Neuronal stem cell (in vitro differentiated cells): ENCODE measurements at regions not wholly inside any gene's neighbourhood (a gene's known extent, or its start where the extent isn't known, plus 50 kb on each side); places are given as distances from the start of the nearest gene placed in this dataset.
"Not testable (repeated sequence)": the region's sequence is repeated elsewhere in the genome, so short reads cannot be mapped to it uniquely, and the experiment has no call there.

Source experiments
- DNase-seq: peaks from one replicate; pipeline ENCODE4 v3.0.0-alpha.2; 2013; ENCODE audit warnings: low spot score
- H2AFZ ChIP-seq: one replicate; pipeline ENCODE4 v1.6.1; 2013; ENCODE audit warnings: mild to moderate bottlenecking, low read length, inconsistent platforms
- H2AK5ac ChIP-seq: 2 replicates; pipeline ENCODE4 v1.6.1; 2013; ENCODE audit warnings: low read depth, mild to moderate bottlenecking, inconsistent platforms, low read length, moderate library complexity, mixed read lengths
- H2BK120ac ChIP-seq: 2 replicates; pipeline ENCODE4 v1.6.1; 2013; ENCODE audit warnings: low read depth, mild to moderate bottlenecking, inconsistent platforms, low read length, moderate library complexity, mixed read lengths
- H2BK12ac ChIP-seq: one replicate; pipeline ENCODE4 v1.6.1; 2013; ENCODE audit warnings: low read length, inconsistent platforms
- H2BK15ac ChIP-seq: 2 replicates; pipeline ENCODE4 v1.6.1; 2013; ENCODE audit warnings: mild to moderate bottlenecking, low read length, inconsistent platforms, mixed read lengths
- H2BK5ac ChIP-seq: one replicate; pipeline ENCODE4 v1.6.1; 2013; ENCODE audit warnings: inconsistent platforms, mild to moderate bottlenecking, low read length, moderate library complexity
- H3K14ac ChIP-seq: one replicate; pipeline ENCODE4 v1.6.1; 2013; ENCODE audit warnings: low read length, inconsistent platforms
- H3K18ac ChIP-seq: 2 replicates; pipeline ENCODE4 v1.6.1; 2013; ENCODE audit warnings: low read length, inconsistent platforms
- H3K23ac ChIP-seq: 2 replicates; pipeline ENCODE4 v1.6.1; 2013; ENCODE audit warnings: low read depth, mild to moderate bottlenecking, mixed read lengths, low read length, inconsistent platforms; ENCODE audit not compliant: poor library complexity
- H3K27ac ChIP-seq: replicated peaks from 3 replicates; pipeline ENCODE4 v1.5.1; 2013; ENCODE audit warnings: low read length, inconsistent platforms
- H3K27me3 ChIP-seq, 3 experiments: 2 replicates each; pipeline ENCODE4 v1.6.1; 2013; ENCODE audit warnings: low read length in 3 of 3, mild to moderate bottlenecking in 2 of 3, inconsistent platforms in 1 of 3, low read depth in 1 of 3, mixed read lengths in 1 of 3, moderate library complexity in 1 of 3; ENCODE audit not compliant: control insufficient read depth in 3 of 3, insufficient read depth in 3 of 3
- H3K36me3 ChIP-seq, 2 donors: replicated peaks in 1 of 2; 2 replicates each; pipeline ENCODE4 v1.6.1; 2013; ENCODE audit warnings: low read length in 2 of 2; ENCODE audit not compliant: control insufficient read depth in 2 of 2, insufficient read depth in 2 of 2
- H3K4ac ChIP-seq: 2 replicates; pipeline ENCODE4 v1.6.1; 2013; ENCODE audit warnings: inconsistent platforms, mild to moderate bottlenecking, low read length, moderate library complexity
- H3K4me1 ChIP-seq, 2 donors: 1 replicate in 1 of 2; 2 replicates in 1 of 2; pipeline ENCODE4 v1.6.1; 2013; ENCODE audit warnings: low read length in 2 of 2, low read depth in 1 of 2; ENCODE audit not compliant: control insufficient read depth in 2 of 2, insufficient read depth in 1 of 2
- H3K4me2 ChIP-seq: one replicate; pipeline ENCODE4 v1.6.1; 2013; ENCODE audit warnings: mild to moderate bottlenecking, low read length, inconsistent platforms; ENCODE audit not compliant: insufficient read depth, poor library complexity, severe bottlenecking
- H3K4me3 ChIP-seq, 2 donors: 2 replicates each; pipeline ENCODE4 v1.5.1; 2013; ENCODE audit warnings: low read length in 2 of 2, mild to moderate bottlenecking in 2 of 2, inconsistent platforms in 1 of 2, moderate library complexity in 1 of 2
- H3K79me1 ChIP-seq: one replicate; pipeline ENCODE4 v1.6.1; 2013; ENCODE audit warnings: low read depth, mild to moderate bottlenecking, inconsistent platforms, low read length, moderate library complexity
- H3K9ac ChIP-seq: one replicate; pipeline ENCODE4 v1.6.1; 2013; ENCODE audit warnings: mild to moderate bottlenecking, low read depth, low read length, inconsistent platforms; ENCODE audit not compliant: poor library complexity
- H3K9me3 ChIP-seq, 2 donors: replicated peaks in 1 of 2; 2 replicates each; pipeline versions ENCODE3 to v1.6.1; 2013; ENCODE audit warnings: low read length in 2 of 2, mild to moderate bottlenecking in 2 of 2, inconsistent platforms in 1 of 2, low read depth in 1 of 2, mixed read lengths in 1 of 2, moderate library complexity in 1 of 2; ENCODE audit not compliant: control insufficient read depth in 2 of 2, insufficient read depth in 1 of 2
- H4K8ac ChIP-seq: one replicate; pipeline ENCODE4 v1.6.1; 2013; ENCODE audit warnings: low read depth, mild to moderate bottlenecking, inconsistent platforms, low read length, moderate library complexity
- H4K91ac ChIP-seq: one replicate; pipeline ENCODE4 v1.6.1; 2013; ENCODE audit warnings: low read length, low read depth, mild to moderate bottlenecking, inconsistent platforms; ENCODE audit not compliant: poor library complexity
- WGBS, 2 donors: extraction: QIAGEN DNeasy Blood & Tissue Kit; methylation state at CpG; one replicate each; pipeline ENCODE4 v1.1.7; 2013; ENCODE audit warnings: missing lambda C conversion rate in 2 of 2, mixed read lengths in 1 of 2; ENCODE audit not compliant: insufficient read length in 2 of 2, insufficient replicate concordance in 1 of 2; ENCODE audit errors: extremely low coverage in 2 of 2; 5-methylcytosine and 5-hydroxymethylcytosine counted together

- H3K9me3 ChIP-seq, result not testable (repeated sequence)
Measured at GRCh38 chr21:5244376-5244718, 5277.0 kb upstream of the TPTE start.

GRCh38 chr21:5244954-5245353 is 5276.4 kb upstream of the TPTE start:
- H3K4me3 ChIP-seq, H4K8ac ChIP-seq, H3K36me3 ChIP-seq, H3K14ac ChIP-seq, H4K91ac ChIP-seq, H3K18ac ChIP-seq, H3K9me3 ChIP-seq, H3K4ac ChIP-seq, H3K23ac ChIP-seq, H3K27ac ChIP-seq, H2BK5ac ChIP-seq, H2BK15ac ChIP-seq, H2AK5ac ChIP-seq, DNase-seq, H3K4me1 ChIP-seq, H3K4me2 ChIP-seq, H2BK120ac ChIP-seq, H3K79me1 ChIP-seq, H3K27me3 ChIP-seq, H2AFZ ChIP-seq, H3K9ac ChIP-seq, H2BK12ac ChIP-seq: not testable (repeated sequence)
- WGBS, 2 donors, result no CpG with 5 or more reads among the region's 7 CpGs

More at GRCh38 chr21:5244376-5244718, 5277.0 kb upstream of the TPTE start:
- H2BK15ac ChIP-seq, H3K4me2 ChIP-seq, H2AFZ ChIP-seq, H3K14ac ChIP-seq, H3K4me1 ChIP-seq, H4K8ac ChIP-seq, H3K79me1 ChIP-seq, H2BK120ac ChIP-seq, H3K36me3 ChIP-seq, H3K18ac ChIP-seq, H2AK5ac ChIP-seq, H4K91ac ChIP-seq, DNase-seq, H3K27me3 ChIP-seq, H2BK12ac ChIP-seq, H3K23ac ChIP-seq, H3K9ac ChIP-seq, H3K4ac ChIP-seq, H2BK5ac ChIP-seq, H3K4me3 ChIP-seq, H3K27ac ChIP-seq: not testable (repeated sequence)
- no CpG with 5 or more reads among the region's 3 CpGs for WGBS, 2 donors

GRCh38 chr21:5246416-5246815 is 5275.0 kb upstream of the TPTE start:
- H2BK120ac ChIP-seq, H3K4ac ChIP-seq, H2AFZ ChIP-seq, H2BK12ac ChIP-seq, H4K91ac ChIP-seq, H2AK5ac ChIP-seq, H2BK15ac ChIP-seq, H3K4me3 ChIP-seq, DNase-seq, H3K9ac ChIP-seq, H3K18ac ChIP-seq, H3K27me3 ChIP-seq, H3K14ac ChIP-seq, H3K27ac ChIP-seq, H3K4me2 ChIP-seq, H3K79me1 ChIP-seq, H3K9me3 ChIP-seq, H3K4me1 ChIP-seq, H3K36me3 ChIP-seq, H3K23ac ChIP-seq, H4K8ac ChIP-seq, H2BK5ac ChIP-seq: not testable (repeated sequence)
- WGBS, 2 donors, result no CpG with 5 or more reads among the region's 6 CpGs

GRCh38 chr21:5247399-5247798 is 5274.0 kb upstream of the TPTE start:
- not testable (repeated sequence) for H2BK120ac ChIP-seq, H3K18ac ChIP-seq, H4K8ac ChIP-seq, H3K23ac ChIP-seq, H2AFZ ChIP-seq, H3K14ac ChIP-seq, H3K4me1 ChIP-seq, H3K27ac ChIP-seq, DNase-seq, H3K4me2 ChIP-seq, H4K91ac ChIP-seq, H3K4me3 ChIP-seq, H3K9ac ChIP-seq, H3K36me3 ChIP-seq, H2AK5ac ChIP-seq, H2BK5ac ChIP-seq, H3K4ac ChIP-seq, H2BK12ac ChIP-seq, H3K9me3 ChIP-seq, H2BK15ac ChIP-seq, H3K27me3 ChIP-seq, H3K79me1 ChIP-seq
- no CpG with 5 or more reads among the region's 5 CpGs for WGBS, 2 donors
